GM13977 (cell line): ENCODE measurements at regions not wholly inside any gene's neighbourhood (a gene's known extent, or its start where the extent isn't known, plus 50 kb on each side); places are given as distances from the start of the nearest gene placed in this dataset.

Experiments
- DNase-seq: peaks from one replicate; pipeline ENCODE4 v3.0.0; 2012; ENCODE audit warnings: low spot score
- CTCF ChIP-seq: IDR thresholded peaks from 2 replicates; pipeline ENCODE4 v1.5.1; 2012; ENCODE audit warnings: mild to moderate bottlenecking, control low read depth; ENCODE audit not compliant: insufficient read depth; ENCODE audit errors: extremely low read depth, missing control alignments
- in situ Hi-C: fragments of 300-500 bp; cut with MboI; formaldehyde crosslinking; loops from one replicate; pipeline ENCODE4 v1.12.0; 2022; ENCODE audit warnings: low sequenced_read_pairs, low pct_unique_long_range_greater_than_20kb, mixed read lengths, inconsistent platforms; ENCODE audit not compliant: unreplicated experiment

- no peak for TF ChIP-seq CTCF
- DNase-seq = no peak
- in situ Hi-C loops = no loop called here
Measured at GRCh38 chr1:157231846-157232525, 93.8 kb upstream of the ETV3 start.

GRCh38 chr1:157230500-157230899 lies 92.3 kb upstream of the ETV3 start:
- TF ChIP-seq CTCF = no peak
- DNase-seq = no peak
- in situ Hi-C loops = no loop called here

GRCh38 chr1:157227700-157228099 lies 89.5 kb upstream of the ETV3 start:
- TF ChIP-seq CTCF = no peak
- no peak for DNase-seq
- in situ Hi-C loops = no loop called here

- in situ Hi-C loops = no loop called here
- DNase-seq = no peak
Measured at GRCh38 chr1:157226739-157227138, 88.5 kb upstream of the ETV3 start.

GRCh38 chr1:157219600-157219999 lies 81.4 kb upstream of the ETV3 start:
- no peak for TF ChIP-seq CTCF
- in situ Hi-C loops = no loop called here
- no peak for DNase-seq

More at GRCh38 chr1:157226739-157227138, 88.5 kb upstream of the ETV3 start:
- TF ChIP-seq CTCF = no peak

GRCh38 chr1:157219182-157219581 lies 81.0 kb upstream of the ETV3 start:
- no peak for DNase-seq
- no peak for TF ChIP-seq CTCF
- in situ Hi-C loops = no loop called here
